Dendritic cell treated with granulocyte-macrophage colony-stimulating factor and Interleukin-4, amounts not matched to agents 40 ng/mL and 50 ng/mL, for 4 days (primary cell): ENCODE measurements at regions not wholly inside any gene's neighbourhood (a gene's known extent, or its start where the extent isn't known, plus 50 kb on each side); places are given as distances from the start of the nearest gene placed in this dataset.
"Not testable (repeated sequence)": the region's sequence is repeated elsewhere in the genome, so short reads cannot be mapped to it uniquely, and the experiment has no call there.

ENCODE experiments used
- H3K27ac Mint-ChIP-seq: one replicate; pipeline ENCODE4 v1.8.0; 2022; ENCODE audit warnings: mild to moderate bottlenecking, mixed read lengths
- H3K27me3 Mint-ChIP-seq: one replicate; pipeline ENCODE4 v1.8.0; 2022; ENCODE audit warnings: mild to moderate bottlenecking, mixed read lengths
- H3K36me3 Mint-ChIP-seq: one replicate; pipeline ENCODE4 v1.8.0; 2022; ENCODE audit warnings: low read depth, mixed read lengths
- H3K4me1 Mint-ChIP-seq: one replicate; pipeline ENCODE4 v1.8.0; 2022; ENCODE audit warnings: low read depth, mixed read lengths
- H3K4me3 Mint-ChIP-seq: one replicate; pipeline ENCODE4 v1.8.0; 2022; ENCODE audit warnings: mild to moderate bottlenecking, moderate library complexity, mixed read lengths
- H3K9me3 Mint-ChIP-seq: one replicate; pipeline ENCODE4 v1.8.0; 2022; ENCODE audit warnings: mixed read lengths
- intact Hi-C: fragments of 100-400 bp; cut with micrococcal nuclease; formaldehyde crosslinking; loops from one replicate; pipeline ENCODE4 v1.15.0; 2022

DNA sequence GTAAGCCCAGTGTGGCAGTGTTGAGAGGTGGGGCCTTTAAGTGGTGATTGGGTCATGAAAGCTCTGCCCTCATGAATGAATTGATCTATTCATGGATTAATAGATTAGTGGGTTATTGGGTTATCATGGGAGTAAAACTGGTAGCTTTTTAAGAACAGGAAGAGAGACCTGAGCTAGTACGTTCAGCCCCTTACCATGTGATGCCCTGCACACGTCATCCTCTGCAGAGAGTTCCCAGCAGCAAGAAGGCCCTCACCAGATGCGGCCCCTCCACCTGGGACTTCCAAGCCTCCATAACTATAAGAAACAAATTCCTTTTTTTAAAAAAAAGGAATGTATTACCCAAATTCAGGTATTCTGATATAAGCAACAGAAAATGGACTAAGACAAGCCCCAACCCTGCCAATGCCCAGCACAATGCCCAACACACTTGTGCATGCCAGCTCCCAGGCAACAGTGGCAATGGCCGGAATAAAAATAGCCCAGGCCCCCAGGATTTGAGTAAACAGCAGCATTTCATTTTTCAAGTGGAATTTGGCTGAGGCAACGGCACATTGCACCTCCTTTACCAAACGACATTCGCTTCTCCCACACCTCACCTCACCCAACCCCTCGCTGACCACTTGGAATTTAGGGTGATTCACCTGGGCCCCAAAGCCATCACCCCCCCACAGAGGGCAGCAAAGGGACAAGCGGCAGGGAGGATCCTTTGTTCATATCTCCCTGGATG lies 215.9 kb downstream of the TOMM20 start:
- no peak overlapping the region for H3K27ac Mint-ChIP-seq
- intact Hi-C loops, result no loop called here
- H3K4me1 Mint-ChIP-seq, result peaks cover 77% of the 10 kb centered on the region
- H3K4me3 Mint-ChIP-seq, result no peak overlapping the region
- no peaks in the 10 kb centered on the region for H3K9me3 Mint-ChIP-seq
- no peaks in the 10 kb centered on the region for H3K27me3 Mint-ChIP-seq
- no peaks in the 10 kb centered on the region for H3K36me3 Mint-ChIP-seq

DNA sequence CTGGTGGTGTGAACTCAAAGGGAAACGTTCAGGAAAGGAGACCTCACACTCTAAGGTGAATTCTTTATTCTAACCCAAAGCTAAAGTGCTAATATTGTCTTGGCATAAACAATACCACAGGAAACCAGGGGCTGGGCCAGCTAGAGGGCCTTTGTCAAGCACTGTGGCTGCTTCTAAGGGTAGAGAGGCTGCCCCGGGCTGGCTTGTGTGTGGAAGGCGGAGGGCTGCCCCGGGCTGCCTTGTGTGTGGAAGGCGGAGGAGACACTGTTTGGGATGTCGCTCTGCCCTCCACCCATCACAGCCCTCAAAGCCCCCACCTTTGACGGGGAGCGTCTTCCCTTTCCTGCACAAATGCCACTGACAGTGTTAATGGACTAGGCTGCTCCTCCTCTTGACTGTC lies 216.8 kb downstream of the TOMM20 start:
- H3K27ac Mint-ChIP-seq, result peak overlapping the region; percentile 22

DNA sequence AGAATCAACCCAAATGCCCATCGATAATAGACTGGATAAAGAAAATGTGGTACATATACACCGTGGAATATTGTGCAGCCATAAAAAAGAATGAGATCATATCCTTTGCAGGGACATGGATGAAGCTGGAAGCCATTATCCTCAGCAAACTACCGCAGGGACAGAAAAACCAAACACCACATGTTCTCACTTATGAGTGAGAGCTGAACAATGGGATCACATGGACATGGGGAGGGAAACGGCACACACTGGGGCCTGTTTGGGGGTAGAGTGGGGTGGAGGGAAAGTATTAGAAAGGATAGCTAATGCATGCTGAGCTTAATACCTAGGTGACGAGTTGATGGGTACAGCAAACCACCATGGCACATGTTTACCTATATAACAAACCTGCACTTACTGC lies 217.5 kb downstream of the TOMM20 start:
- intact Hi-C loops, H3K27me3 Mint-ChIP-seq, H3K9me3 Mint-ChIP-seq, H3K36me3 Mint-ChIP-seq, H3K27ac Mint-ChIP-seq, H3K4me3 Mint-ChIP-seq: not testable (repeated sequence)
- H3K4me1 Mint-ChIP-seq, result peaks cover 69% of the 10 kb centered on the region

More for the DNA sequence above, 216.8 kb downstream of the TOMM20 start:
- Mint-ChIP-seq H3K4me1 (peaks cover 69% of the 10 kb centered on the region), H3K27me3 (no peaks in the 10 kb centered on the region), H3K4me3 (no peak overlapping the region), H3K36me3 (no peaks in the 10 kb centered on the region), H3K9me3 (no peaks in the 10 kb centered on the region)
- intact Hi-C loops, result no loop called here

DNA sequence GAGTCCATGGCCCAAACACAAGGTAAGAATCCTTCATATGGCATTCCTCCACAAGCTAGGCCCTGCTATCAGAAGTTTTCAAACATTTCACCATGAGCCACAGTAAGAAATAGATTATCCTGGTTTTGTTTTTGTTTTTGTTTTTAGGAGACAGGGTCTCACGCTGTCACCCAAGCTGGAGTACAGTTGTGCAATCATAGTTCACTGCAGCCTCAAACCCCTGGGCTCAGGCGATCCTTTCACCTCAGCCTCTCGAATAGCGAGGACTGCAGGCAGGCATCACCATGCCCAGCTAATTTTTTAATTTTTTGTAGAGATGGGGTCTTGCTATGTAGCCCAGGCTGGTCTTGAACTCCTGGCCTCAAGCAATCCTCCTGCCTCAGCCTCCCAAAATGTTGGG lies 218.8 kb downstream of the TOMM20 start:
- H3K4me3 Mint-ChIP-seq, result no peak overlapping the region
- H3K27me3 Mint-ChIP-seq, result no peaks in the 10 kb centered on the region
- H3K9me3 Mint-ChIP-seq, result no peaks in the 10 kb centered on the region
- intact Hi-C loops, result no loop called here
- no peaks in the 10 kb centered on the region for H3K36me3 Mint-ChIP-seq
- no peak overlapping the region for H3K27ac Mint-ChIP-seq
- peaks cover 56% of the 10 kb centered on the region for H3K4me1 Mint-ChIP-seq

DNA sequence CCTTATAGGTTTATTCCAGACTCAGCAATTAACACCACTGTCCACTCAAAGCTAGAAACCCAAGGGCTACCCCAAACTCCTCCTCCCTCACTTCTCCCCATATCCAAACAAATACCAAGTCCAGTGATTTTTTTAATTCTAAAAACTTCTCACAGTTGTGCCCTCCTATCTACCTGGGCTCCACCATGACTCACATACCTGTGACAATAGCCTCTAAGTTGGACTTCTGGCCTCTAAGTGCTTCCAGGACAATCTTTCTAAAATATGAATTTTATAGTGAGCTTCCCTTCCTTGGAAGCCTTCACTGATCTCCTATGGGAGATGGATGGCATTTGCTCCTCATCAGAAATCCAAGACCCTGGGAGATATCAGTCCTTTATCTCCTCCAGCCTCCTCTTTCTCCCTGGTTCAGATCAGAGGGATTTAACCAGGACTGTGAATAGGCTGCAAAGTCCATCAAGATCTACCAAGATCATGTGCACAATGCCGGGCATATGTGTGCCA lies 219.3 kb downstream of the TOMM20 start:
- intact Hi-C loops, result no loop called here
- Mint-ChIP-seq H3K9me3 (no peaks in the 10 kb centered on the region), H3K27ac (no peak overlapping the region), H3K36me3 (no peaks in the 10 kb centered on the region), H3K4me3 (no peak overlapping the region), H3K27me3 (no peaks in the 10 kb centered on the region), H3K4me1 (peaks cover 51% of the 10 kb centered on the region)

DNA sequence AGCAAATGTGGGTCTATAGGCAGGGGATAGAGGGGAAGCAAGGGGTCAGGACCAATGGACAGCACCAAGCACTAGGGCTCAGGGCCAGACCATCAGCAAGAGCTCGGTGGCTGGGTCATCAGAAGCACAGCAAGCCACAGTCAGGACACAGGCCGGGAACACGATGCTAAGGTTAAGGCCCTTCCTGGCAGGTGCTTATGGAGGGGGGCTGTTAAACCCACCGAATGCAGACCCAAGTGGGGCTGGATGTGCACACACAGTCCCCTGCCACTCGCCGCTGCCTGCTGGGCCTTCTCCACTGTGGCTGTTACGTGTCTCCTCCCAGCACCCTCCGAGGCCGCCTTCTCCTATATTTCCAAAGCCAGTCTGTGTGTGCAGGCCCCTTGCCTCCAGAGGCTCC lies 220.1 kb downstream of the TOMM20 start:
- intact Hi-C loops, result no loop called here
- no peaks in the 10 kb centered on the region for H3K9me3 Mint-ChIP-seq
- peak overlapping the region; percentile 63 for H3K27ac Mint-ChIP-seq
- no peak overlapping the region for H3K4me3 Mint-ChIP-seq
- H3K4me1 Mint-ChIP-seq, result peaks cover 44% of the 10 kb centered on the region
- no peaks in the 10 kb centered on the region for H3K27me3 Mint-ChIP-seq
- H3K36me3 Mint-ChIP-seq, result no peaks in the 10 kb centered on the region

DNA sequence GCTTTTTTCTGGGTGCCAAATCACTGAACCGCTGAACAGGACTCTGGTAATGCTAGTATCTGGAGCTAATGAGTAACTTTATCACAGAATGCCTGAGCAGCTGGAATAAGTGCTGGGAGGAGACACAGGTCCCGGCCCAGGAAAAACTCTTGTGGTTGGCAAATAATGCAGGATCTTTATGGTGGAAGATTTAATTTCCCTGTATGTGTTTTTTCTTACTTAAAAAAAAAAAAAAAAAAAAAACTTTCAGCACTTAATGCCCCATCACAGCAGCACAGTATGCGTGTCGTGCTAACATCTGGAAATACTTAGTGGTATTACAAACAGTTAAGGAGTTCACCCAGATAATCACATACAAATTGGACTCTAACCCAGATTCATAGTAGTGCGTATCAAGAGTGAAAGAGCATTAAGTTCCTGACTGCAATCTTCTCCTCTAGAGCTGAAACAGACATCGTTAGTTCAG lies 220.7 kb downstream of the TOMM20 start:
- H3K9me3 Mint-ChIP-seq, result no peaks in the 10 kb centered on the region
- peaks cover 38% of the 10 kb centered on the region for H3K4me1 Mint-ChIP-seq
- intact Hi-C loops, result no loop called here
- no peaks in the 10 kb centered on the region for H3K36me3 Mint-ChIP-seq
- no peak overlapping the region for H3K4me3 Mint-ChIP-seq
- no peaks in the 10 kb centered on the region for H3K27me3 Mint-ChIP-seq
- H3K27ac Mint-ChIP-seq, result peak overlapping the region; percentile 63

DNA sequence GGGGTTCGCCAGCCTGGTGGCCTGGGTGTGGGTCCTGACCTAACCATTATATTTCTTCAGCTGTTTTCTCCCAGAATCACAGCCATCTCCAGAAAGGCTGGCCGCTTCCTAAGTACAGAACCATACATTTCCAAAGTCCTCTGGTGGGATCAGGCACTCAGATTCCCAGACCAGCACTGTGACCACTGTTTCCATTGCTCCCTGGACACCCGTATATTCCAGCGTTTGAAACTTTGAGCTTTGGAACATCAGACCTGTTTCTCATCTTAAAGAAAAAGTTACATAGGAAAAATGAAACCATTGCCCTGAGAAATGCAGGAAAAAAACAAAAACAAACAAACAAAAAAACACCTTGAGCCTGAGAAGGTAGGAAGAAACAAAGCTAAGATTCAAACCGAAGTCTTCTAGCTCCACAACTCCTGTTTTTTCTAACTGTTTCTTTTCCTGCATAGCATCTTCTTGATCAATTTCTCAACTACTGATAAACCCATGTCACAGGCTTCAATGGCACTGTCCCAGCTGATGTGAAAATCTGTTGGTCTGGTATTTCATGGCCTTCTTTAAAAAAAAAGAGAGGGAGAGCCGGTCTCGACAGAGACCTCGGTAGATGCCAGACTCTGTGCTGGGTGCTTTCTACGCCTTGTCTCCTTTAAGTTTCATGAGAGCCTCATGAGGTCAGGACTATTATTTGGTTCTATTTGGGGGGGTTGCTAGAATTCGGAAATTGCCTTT lies 221.3 kb downstream of the TOMM20 start:
- intact Hi-C loops, result no loop called here

DNA sequence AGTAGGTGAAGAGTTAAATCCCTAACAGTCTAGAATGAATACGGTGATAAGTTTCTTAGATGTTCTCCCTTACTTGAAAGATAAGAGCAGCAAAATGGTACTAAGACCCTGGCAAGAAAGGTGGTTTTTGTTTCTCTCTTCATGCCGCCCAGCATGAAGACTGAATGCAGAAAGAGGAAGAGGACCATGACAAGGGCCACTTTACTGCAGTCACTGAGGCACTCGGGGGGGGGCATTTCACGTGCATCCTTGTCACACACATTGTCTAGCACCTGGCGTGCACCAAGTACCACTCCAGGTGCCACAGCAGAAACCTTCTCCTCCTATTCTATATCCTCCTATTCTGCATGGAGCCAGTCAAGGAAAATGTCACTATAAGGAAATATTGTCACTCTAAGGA lies 222.0 kb downstream of the TOMM20 start:
- H3K27me3 Mint-ChIP-seq, result no peaks in the 10 kb centered on the region
- intact Hi-C loops, result no loop called here
- H3K4me1 Mint-ChIP-seq, result peaks cover 25% of the 10 kb centered on the region
- H3K4me3 Mint-ChIP-seq, result no peak overlapping the region
- no peak overlapping the region for H3K27ac Mint-ChIP-seq
- H3K9me3 Mint-ChIP-seq, result no peaks in the 10 kb centered on the region
- H3K36me3 Mint-ChIP-seq, result no peaks in the 10 kb centered on the region

More for the DNA sequence above, 221.3 kb downstream of the TOMM20 start:
- no peak overlapping the region for H3K27ac Mint-ChIP-seq
- H3K36me3 Mint-ChIP-seq, result no peaks in the 10 kb centered on the region
- H3K9me3 Mint-ChIP-seq, result no peaks in the 10 kb centered on the region
- no peaks in the 10 kb centered on the region for H3K27me3 Mint-ChIP-seq
- peaks cover 32% of the 10 kb centered on the region for H3K4me1 Mint-ChIP-seq
- no peak overlapping the region for H3K4me3 Mint-ChIP-seq

DNA sequence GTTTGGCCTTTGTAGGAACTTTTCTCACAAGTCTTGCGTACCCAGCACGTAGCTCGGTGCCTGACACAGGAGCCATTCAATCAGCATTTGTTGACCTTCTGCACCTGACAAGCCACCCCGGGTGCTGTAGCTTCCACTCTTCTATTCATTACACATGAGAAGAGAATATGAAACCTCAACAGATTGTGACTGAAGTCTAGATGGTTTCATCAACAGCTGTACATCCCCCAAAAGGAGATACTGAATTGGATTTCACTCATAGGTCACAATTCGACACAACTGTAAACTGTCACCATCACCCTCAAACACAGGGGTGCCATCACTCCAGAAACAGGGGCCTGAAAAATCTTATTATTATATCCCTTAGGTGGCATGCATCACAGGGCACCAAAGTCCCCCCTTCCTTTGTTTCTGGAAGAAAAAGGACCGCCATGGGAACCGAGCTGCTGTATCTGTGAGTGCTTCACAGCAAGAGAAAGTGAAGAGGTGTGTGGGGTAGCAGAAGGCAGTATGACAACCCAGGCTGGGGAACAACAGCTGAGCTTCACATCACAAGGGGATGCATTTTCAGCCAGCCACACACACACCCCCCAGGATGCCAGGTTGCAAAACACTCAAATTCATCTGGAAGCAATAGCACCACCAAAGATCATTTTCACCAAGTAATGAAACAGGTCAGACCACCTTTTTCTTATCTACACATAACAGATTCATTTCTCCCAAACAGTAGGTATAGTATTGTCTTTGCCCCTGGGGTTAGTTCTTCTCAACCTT lies 225.7 kb downstream of the TOMM20 start:
- no peaks in the 10 kb centered on the region for H3K27me3 Mint-ChIP-seq
- H3K36me3 Mint-ChIP-seq, result no peaks in the 10 kb centered on the region
- peaks cover 20% of the 10 kb centered on the region for H3K4me1 Mint-ChIP-seq
- H3K27ac Mint-ChIP-seq, result no peak overlapping the region
- H3K4me3 Mint-ChIP-seq, result no peak overlapping the region
- intact Hi-C loops, result no loop called here
- no peaks in the 10 kb centered on the region for H3K9me3 Mint-ChIP-seq

DNA sequence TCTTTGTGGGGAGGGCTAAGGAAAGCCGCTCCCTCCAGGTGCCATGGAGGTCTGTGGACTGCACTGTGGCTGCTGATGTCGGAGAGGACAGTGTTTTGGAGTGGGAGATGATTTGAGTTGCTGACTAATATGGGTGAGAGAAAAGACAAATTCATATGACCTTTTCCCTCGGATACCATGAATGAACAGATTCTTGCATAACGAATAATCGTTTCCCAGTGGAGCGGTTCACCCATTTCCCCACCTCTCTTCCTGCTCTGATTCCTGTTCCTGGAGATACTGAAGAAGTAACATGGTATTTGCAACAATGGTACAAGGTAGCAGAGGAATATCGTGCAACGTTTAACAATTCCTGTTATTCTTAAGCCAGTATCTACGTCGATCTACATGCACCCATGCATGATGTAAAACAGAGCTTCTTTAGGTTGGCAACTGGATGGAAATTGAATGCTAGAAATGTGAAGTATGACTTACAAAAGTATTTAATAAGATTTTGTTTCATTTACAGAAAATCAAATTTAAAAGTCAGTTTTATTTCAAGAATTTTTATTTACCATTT lies 227.1 kb downstream of the TOMM20 start:
- Mint-ChIP-seq H3K4me1 (peaks cover 16% of the 10 kb centered on the region), H3K27me3 (no peaks in the 10 kb centered on the region), H3K4me3 (no peak overlapping the region), H3K36me3 (no peaks in the 10 kb centered on the region), H3K9me3 (no peaks in the 10 kb centered on the region), H3K27ac (no peak overlapping the region)
- intact Hi-C loops, result no loop called here

DNA sequence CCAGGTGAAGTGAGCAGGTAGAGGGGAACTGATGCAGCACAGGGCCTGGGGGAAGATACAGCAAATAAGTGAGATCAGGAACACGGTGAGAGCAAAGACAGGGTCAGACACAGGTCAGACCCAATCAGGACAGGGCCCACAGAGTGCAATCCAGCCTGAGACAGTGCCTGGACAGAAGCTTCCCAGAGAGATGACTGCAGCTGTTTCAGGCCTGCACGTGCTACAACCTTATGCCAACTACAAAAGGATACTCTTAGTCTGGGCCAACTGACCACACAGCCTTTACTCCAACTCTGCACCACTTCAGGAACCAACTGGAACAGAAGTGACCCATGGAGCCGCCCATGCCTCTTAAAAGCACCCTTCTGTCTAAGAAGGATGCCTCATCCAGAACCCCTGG lies 228.0 kb downstream of the TOMM20 start:
- H3K27me3 Mint-ChIP-seq, result no peaks in the 10 kb centered on the region
- no peak overlapping the region for H3K4me3 Mint-ChIP-seq
- H3K36me3 Mint-ChIP-seq, result no peaks in the 10 kb centered on the region
- no peaks in the 10 kb centered on the region for H3K9me3 Mint-ChIP-seq
- no peak overlapping the region for H3K27ac Mint-ChIP-seq
- H3K4me1 Mint-ChIP-seq, result peaks cover 12% of the 10 kb centered on the region
- intact Hi-C loops, result no loop called here

DNA sequence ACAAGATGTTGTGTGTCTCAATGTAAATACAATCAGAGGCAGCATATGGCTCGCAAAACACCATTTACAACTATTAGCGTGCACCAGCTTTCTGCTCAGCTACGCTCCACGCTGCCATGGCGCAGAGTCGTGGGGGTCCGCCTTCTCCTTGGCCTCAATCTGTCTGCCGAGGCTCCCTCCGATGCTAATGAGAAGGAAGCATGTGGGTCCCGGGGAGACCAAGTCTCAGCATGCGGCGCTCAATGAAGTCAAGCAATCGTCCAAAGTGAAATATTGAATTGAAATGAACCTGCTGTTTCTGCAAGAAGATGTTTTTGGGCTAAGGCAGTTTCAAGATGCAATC lies 228.9 kb downstream of the TOMM20 start:
- intact Hi-C loops, result no loop called here
- Mint-ChIP-seq H3K27ac (no peak overlapping the region), H3K9me3 (no peaks in the 10 kb centered on the region), H3K27me3 (no peaks in the 10 kb centered on the region), H3K36me3 (no peaks in the 10 kb centered on the region), H3K4me3 (no peak overlapping the region), H3K4me1 (peaks cover 19% of the 10 kb centered on the region)
